ENCODE measurements at regions not wholly inside any gene's neighbourhood (a gene's known extent, or its start where the extent isn't known, plus 50 kb on each side); places are given as distances from the start of the nearest gene placed in this dataset.

GRCh38 chr18:42222557-42222956, 267.5 kb downstream of the PIK3C3 start:
- H3K4me3 Mint-ChIP-seq: no peak overlapping the region
- no peak overlapping the region for H3K27ac Mint-ChIP-seq

GRCh38 chr18:42228581-42228980, 273.5 kb downstream of the PIK3C3 start:
- Mint-ChIP-seq H3K36me3 (ENCODE audit: low read depth) (no peaks in the 10 kb centered on the region), H3K9me3 (no peaks in the 10 kb centered on the region), H3K27me3 (no peaks in the 10 kb centered on the region), H3K4me1 (ENCODE audit: low read depth) (no peaks in the 10 kb centered on the region), H3K4me3 (no peak overlapping the region), H3K27ac (no peak overlapping the region)
- DNase-seq: no peak

More at GRCh38 chr18:42222557-42222956, 267.5 kb downstream of the PIK3C3 start:
- Mint-ChIP-seq H3K9me3 (peaks cover 9% of the 10 kb centered on the region), H3K36me3 (ENCODE audit: low read depth) (no peaks in the 10 kb centered on the region), H3K27me3 (no peaks in the 10 kb centered on the region), H3K4me1 (ENCODE audit: low read depth) (no peaks in the 10 kb centered on the region)
- no peak for DNase-seq

GRCh38 chr18:42229211-42230210, 274.5 kb downstream of the PIK3C3 start:
- no peak overlapping the region for H3K27ac Mint-ChIP-seq
- H3K27me3 Mint-ChIP-seq: no peaks in the 10 kb centered on the region
- no peaks in the 10 kb centered on the region for H3K4me1 Mint-ChIP-seq (ENCODE audit: low read depth)
- H3K4me3 Mint-ChIP-seq: no peak overlapping the region
- H3K36me3 Mint-ChIP-seq (ENCODE audit: low read depth): no peaks in the 10 kb centered on the region
- no peaks in the 10 kb centered on the region for H3K9me3 Mint-ChIP-seq
- no peak for DNase-seq

- Mint-ChIP-seq H3K4me3 (no peak overlapping the region), H3K4me1 (ENCODE audit: low read depth) (no peaks in the 10 kb centered on the region), H3K36me3 (ENCODE audit: low read depth) (no peaks in the 10 kb centered on the region), H3K27ac (no peak overlapping the region), H3K9me3 (no peaks in the 10 kb centered on the region), H3K27me3 (no peaks in the 10 kb centered on the region)
- no peak for DNase-seq
These were observed 275.6 kb downstream of the PIK3C3 start for GRCh38 chr18:42230636-42231035.

GRCh38 chr18:42231284-42231683, 276.2 kb downstream of the PIK3C3 start:
- Mint-ChIP-seq H3K27me3 (no peaks in the 10 kb centered on the region), H3K4me1 (ENCODE audit: low read depth) (no peaks in the 10 kb centered on the region), H3K27ac (no peak overlapping the region), H3K36me3 (ENCODE audit: low read depth) (no peaks in the 10 kb centered on the region), H3K9me3 (no peaks in the 10 kb centered on the region), H3K4me3 (no peak overlapping the region)
- no peak for DNase-seq

GRCh38 chr18:42231796-42232195, 276.8 kb downstream of the PIK3C3 start:
- Mint-ChIP-seq H3K36me3 (ENCODE audit: low read depth) (no peaks in the 10 kb centered on the region), H3K9me3 (no peaks in the 10 kb centered on the region), H3K27ac (no peak overlapping the region)

GRCh38 chr18:42233908-42234307, 278.9 kb downstream of the PIK3C3 start:
- no peak for DNase-seq
- no peaks in the 10 kb centered on the region for H3K36me3 Mint-ChIP-seq (ENCODE audit: low read depth)
- no peaks in the 10 kb centered on the region for H3K27me3 Mint-ChIP-seq
- H3K9me3 Mint-ChIP-seq: peaks cover 4% of the 10 kb centered on the region
- H3K27ac Mint-ChIP-seq: no peak overlapping the region
- H3K4me1 Mint-ChIP-seq (ENCODE audit: low read depth): no peaks in the 10 kb centered on the region
- H3K4me3 Mint-ChIP-seq: no peak overlapping the region

More at GRCh38 chr18:42231796-42232195, 276.8 kb downstream of the PIK3C3 start:
- no peaks in the 10 kb centered on the region for H3K27me3 Mint-ChIP-seq
- DNase-seq: no peak
- H3K4me1 Mint-ChIP-seq (ENCODE audit: low read depth): no peaks in the 10 kb centered on the region
- no peak overlapping the region for H3K4me3 Mint-ChIP-seq

- Mint-ChIP-seq H3K27me3 (no peaks in the 10 kb centered on the region), H3K4me1 (ENCODE audit: low read depth) (no peaks in the 10 kb centered on the region), H3K36me3 (ENCODE audit: low read depth) (no peaks in the 10 kb centered on the region), H3K9me3 (peaks cover 6% of the 10 kb centered on the region), H3K27ac (no peak overlapping the region), H3K4me3 (no peak overlapping the region)
- DNase-seq: no peak
These were observed 287.7 kb downstream of the PIK3C3 start for GRCh38 chr18:42242758-42243157.

GRCh38 chr18:42245137-42245536, 290.1 kb downstream of the PIK3C3 start:
- no peak overlapping the region for H3K4me3 Mint-ChIP-seq
- no peaks in the 10 kb centered on the region for H3K4me1 Mint-ChIP-seq (ENCODE audit: low read depth)
- H3K36me3 Mint-ChIP-seq (ENCODE audit: low read depth): no peaks in the 10 kb centered on the region
- H3K27ac Mint-ChIP-seq: no peak overlapping the region
- H3K9me3 Mint-ChIP-seq: no peaks in the 10 kb centered on the region
- H3K27me3 Mint-ChIP-seq: no peaks in the 10 kb centered on the region
- DNase-seq: no peak

GRCh38 chr18:42255908-42256765, 301.1 kb downstream of the PIK3C3 start:
- H3K4me1 Mint-ChIP-seq (ENCODE audit: low read depth): no peaks in the 10 kb centered on the region
- H3K36me3 Mint-ChIP-seq (ENCODE audit: low read depth): no peaks in the 10 kb centered on the region
- peaks cover 5% of the 10 kb centered on the region for H3K9me3 Mint-ChIP-seq
- H3K27ac Mint-ChIP-seq: no peak overlapping the region
- no peaks in the 10 kb centered on the region for H3K27me3 Mint-ChIP-seq
- no peak overlapping the region for H3K4me3 Mint-ChIP-seq
- DNase-seq: no peak

GRCh38 chr18:42258301-42258965, 303.4 kb downstream of the PIK3C3 start:
- H3K4me3 Mint-ChIP-seq: no peak overlapping the region
- no peaks in the 10 kb centered on the region for H3K4me1 Mint-ChIP-seq (ENCODE audit: low read depth)
- no peaks in the 10 kb centered on the region for H3K27me3 Mint-ChIP-seq

GRCh38 chr18:42261731-42262130, 306.7 kb downstream of the PIK3C3 start:
- no peak for DNase-seq
- Mint-ChIP-seq H3K36me3 (ENCODE audit: low read depth) (no peaks in the 10 kb centered on the region), H3K9me3 (no peaks in the 10 kb centered on the region), H3K27me3 (no peaks in the 10 kb centered on the region), H3K27ac (no peak overlapping the region), H3K4me3 (no peak overlapping the region), H3K4me1 (ENCODE audit: low read depth) (no peaks in the 10 kb centered on the region)

More at GRCh38 chr18:42258301-42258965, 303.4 kb downstream of the PIK3C3 start:
- H3K36me3 Mint-ChIP-seq (ENCODE audit: low read depth): no peaks in the 10 kb centered on the region
- H3K27ac Mint-ChIP-seq: no peak overlapping the region
- DNase-seq: no peak
- peaks cover 2% of the 10 kb centered on the region for H3K9me3 Mint-ChIP-seq

- Mint-ChIP-seq H3K36me3 (ENCODE audit: low read depth) (no peaks in the 10 kb centered on the region), H3K4me1 (ENCODE audit: low read depth) (no peaks in the 10 kb centered on the region), H3K27ac (no peak overlapping the region), H3K27me3 (no peaks in the 10 kb centered on the region), H3K9me3 (no peaks in the 10 kb centered on the region), H3K4me3 (no peak overlapping the region)
- DNase-seq: no peak
These were observed 309.5 kb downstream of the PIK3C3 start for GRCh38 chr18:42264497-42264896.

- no peaks in the 10 kb centered on the region for H3K4me1 Mint-ChIP-seq (ENCODE audit: low read depth)
- H3K4me3 Mint-ChIP-seq: no peak overlapping the region
- H3K27me3 Mint-ChIP-seq: no peaks in the 10 kb centered on the region
- no peaks in the 10 kb centered on the region for H3K9me3 Mint-ChIP-seq
- no peaks in the 10 kb centered on the region for H3K36me3 Mint-ChIP-seq (ENCODE audit: low read depth)
- no peak overlapping the region for H3K27ac Mint-ChIP-seq
- DNase-seq: no peak
These were observed 313.2 kb downstream of the PIK3C3 start for GRCh38 chr18:42268186-42268725.

Measured in activated T-cell treated with anti-CD3 and anti-CD28 coated beads, Interleukin-2, amount 50 U/mL, for 24 hours (primary cell).